ENCODE measurements at regions not wholly inside any gene's neighbourhood (a gene's known extent, or its start where the extent isn't known, plus 50 kb on each side); places are given as distances from the start of the nearest gene placed in this dataset.

DNA sequence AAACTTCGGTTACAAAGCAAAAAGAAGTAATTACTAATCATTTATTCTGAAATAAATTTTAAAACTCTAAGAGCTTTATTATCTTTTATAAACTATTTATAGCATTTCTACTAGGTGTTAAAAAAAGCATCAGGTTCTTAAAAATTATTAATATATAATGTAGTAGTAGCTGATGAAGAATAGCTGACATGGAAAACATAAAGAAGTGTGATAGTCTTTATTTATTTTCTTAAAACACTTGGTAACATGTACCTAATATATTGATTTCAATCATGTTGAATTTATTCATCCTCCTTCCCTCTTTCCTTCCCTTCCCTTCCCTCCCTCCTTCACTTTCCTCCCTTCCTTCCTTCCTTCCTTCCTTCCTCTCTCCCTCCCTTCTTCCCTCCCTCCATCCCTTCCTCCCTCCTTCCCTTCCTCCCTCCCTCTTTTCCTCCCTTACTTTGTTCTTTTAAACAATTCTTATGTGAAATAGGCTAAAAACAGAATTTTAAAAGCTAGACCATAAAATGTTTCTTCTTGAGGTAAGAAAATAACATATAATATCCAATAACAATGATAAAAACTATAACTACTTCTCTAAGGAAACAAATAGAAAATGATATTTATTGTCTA lies 913.9 kb upstream of the MAP3K7 start:
- no peak for DNase-seq (ENCODE audit: low spot score)
- H3K27ac ChIP-seq (ENCODE audit: low read depth in 1 of 2, low read length in 2 of 2): no peak overlapping the region
- H3K36me3 ChIP-seq (ENCODE audit: control insufficient read depth in 4 of 4, insufficient read depth in 3 of 4, low read depth in 1 of 4, low read length in 3 of 4): no peaks in the 10 kb centered on the region
- no peak overlapping the region for H3K9ac ChIP-seq (ENCODE audit: low read depth in 1 of 2, low read length in 2 of 2)
- no peaks in the 10 kb centered on the region for H3K4me1 ChIP-seq (ENCODE audit: control insufficient read depth in 4 of 4, insufficient read depth in 4 of 4, low read length in 3 of 4)
- 75% methylated on average over 1 of the region's 1 CpG for WGBS
- TF ChIP-seq GABPA (IDR thresholded peaks at IDR 0.05 in 1 of 2, conservative IDR thresholded peaks at IDR 0.05 in 1 of 2): no peak
- no peak for TF ChIP-seq HNF4G (IDR thresholded peaks at IDR 0.05)
- TF ChIP-seq JUND (IDR thresholded peaks at IDR 0.05): no peak
- TF ChIP-seq, protein P1, sequence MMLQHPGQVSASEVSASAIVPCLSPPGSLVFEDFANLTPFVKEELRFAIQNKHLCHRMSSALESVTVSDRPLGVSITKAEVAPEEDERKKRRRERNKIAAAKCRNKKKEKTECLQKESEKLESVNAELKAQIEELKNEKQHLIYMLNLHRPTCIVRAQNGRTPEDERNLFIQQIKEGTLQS (IDR thresholded peaks at IDR 0.05): no peak
- TF ChIP-seq NR2F2 (IDR thresholded peaks at IDR 0.05): no peak
- TF ChIP-seq EGR1 (IDR thresholded peaks at IDR 0.05; ENCODE audit: low read depth in 2 of 2): no peak
- TF ChIP-seq, protein P2, sequence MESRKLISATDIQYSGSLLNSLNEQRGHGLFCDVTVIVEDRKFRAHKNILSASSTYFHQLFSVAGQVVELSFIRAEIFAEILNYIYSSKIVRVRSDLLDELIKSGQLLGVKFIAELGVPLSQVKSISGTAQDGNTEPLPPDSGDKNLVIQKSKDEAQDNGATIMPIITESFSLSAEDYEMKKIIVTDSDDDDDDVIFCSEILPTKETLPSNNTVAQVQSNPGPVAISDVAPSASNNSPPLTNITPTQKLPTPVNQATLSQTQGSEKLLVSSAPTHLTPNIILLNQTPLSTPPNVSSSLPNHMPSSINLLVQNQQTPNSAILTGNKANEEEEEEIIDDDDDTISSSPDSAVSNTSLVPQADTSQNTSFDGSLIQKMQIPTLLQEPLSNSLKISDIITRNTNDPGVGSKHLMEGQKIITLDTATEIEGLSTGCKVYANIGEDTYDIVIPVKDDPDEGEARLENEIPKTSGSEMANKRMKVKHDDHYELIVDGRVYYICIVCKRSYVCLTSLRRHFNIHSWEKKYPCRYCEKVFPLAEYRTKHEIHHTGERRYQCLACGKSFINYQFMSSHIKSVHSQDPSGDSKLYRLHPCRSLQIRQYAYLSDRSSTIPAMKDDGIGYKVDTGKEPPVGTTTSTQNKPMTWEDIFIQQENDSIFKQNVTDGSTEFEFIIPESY (IDR thresholded peaks at IDR 0.05): no peak
- TF ChIP-seq TAF1 (conservative IDR thresholded peaks at IDR 0.05): no peak
- TF ChIP-seq, protein P3, sequence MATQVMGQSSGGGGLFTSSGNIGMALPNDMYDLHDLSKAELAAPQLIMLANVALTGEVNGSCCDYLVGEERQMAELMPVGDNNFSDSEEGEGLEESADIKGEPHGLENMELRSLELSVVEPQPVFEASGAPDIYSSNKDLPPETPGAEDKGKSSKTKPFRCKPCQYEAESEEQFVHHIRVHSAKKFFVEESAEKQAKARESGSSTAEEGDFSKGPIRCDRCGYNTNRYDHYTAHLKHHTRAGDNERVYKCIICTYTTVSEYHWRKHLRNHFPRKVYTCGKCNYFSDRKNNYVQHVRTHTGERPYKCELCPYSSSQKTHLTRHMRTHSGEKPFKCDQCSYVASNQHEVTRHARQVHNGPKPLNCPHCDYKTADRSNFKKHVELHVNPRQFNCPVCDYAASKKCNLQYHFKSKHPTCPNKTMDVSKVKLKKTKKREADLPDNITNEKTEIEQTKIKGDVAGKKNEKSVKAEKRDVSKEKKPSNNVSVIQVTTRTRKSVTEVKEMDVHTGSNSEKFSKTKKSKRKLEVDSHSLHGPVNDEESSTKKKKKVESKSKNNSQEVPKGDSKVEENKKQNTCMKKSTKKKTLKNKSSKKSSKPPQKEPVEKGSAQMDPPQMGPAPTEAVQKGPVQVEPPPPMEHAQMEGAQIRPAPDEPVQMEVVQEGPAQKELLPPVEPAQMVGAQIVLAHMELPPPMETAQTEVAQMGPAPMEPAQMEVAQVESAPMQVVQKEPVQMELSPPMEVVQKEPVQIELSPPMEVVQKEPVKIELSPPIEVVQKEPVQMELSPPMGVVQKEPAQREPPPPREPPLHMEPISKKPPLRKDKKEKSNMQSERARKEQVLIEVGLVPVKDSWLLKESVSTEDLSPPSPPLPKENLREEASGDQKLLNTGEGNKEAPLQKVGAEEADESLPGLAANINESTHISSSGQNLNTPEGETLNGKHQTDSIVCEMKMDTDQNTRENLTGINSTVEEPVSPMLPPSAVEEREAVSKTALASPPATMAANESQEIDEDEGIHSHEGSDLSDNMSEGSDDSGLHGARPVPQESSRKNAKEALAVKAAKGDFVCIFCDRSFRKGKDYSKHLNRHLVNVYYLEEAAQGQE (IDR thresholded peaks at IDR 0.05): no peak
- TF ChIP-seq RAD21 (IDR thresholded peaks at IDR 0.05): no peak
- TF ChIP-seq SP1 (IDR thresholded peaks at IDR 0.05): no peak
- no peak for TF ChIP-seq YY1 (IDR thresholded peaks at IDR 0.05)
- no peak overlapping the region for H3K4me3 ChIP-seq (ENCODE audit: low read depth in 1 of 3, low read length in 3 of 3)
- no peaks in the 10 kb centered on the region for H3K9me3 ChIP-seq (ENCODE audit: control insufficient read depth in 4 of 4, low read length in 3 of 4)
- H3K27me3 ChIP-seq (ENCODE audit: control insufficient read depth in 4 of 4, insufficient read depth in 4 of 4, low read length in 3 of 4): peaks cover 0 to 2% (median 0%) of the 10 kb centered on the region in 4 donors

DNA sequence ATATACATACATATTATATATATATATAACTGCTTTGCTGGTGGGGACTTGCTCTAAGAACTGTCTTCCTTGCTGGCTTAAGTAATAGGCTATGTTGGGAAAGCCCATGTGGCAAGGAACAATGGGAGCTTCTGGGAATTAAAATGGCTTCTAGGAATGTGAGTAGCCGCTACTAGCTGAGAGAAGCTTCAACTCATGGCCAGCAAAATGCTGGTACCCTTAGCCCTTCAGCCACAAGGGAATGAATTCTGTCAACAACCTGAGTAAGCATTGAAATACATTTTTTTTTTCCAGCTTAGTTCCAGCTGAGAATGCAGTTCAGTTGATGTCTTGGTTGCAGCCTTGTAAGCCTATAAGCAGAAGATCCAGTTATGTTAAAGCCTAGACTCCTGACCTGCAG lies 911.7 kb upstream of the MAP3K7 start:
- Histone ChIP-seq H3K9ac (ENCODE audit: low read depth in 1 of 2, low read length in 2 of 2) (no peak overlapping the region), H3K4me3 (ENCODE audit: low read depth in 1 of 3, low read length in 3 of 3) (no peak overlapping the region), H3K4me1 (ENCODE audit: control insufficient read depth in 4 of 4, insufficient read depth in 4 of 4, low read length in 3 of 4) (no peaks in the 10 kb centered on the region), H3K27ac (ENCODE audit: low read depth in 1 of 2, low read length in 2 of 2) (no peak overlapping the region), H3K27me3 (ENCODE audit: control insufficient read depth in 4 of 4, insufficient read depth in 4 of 4, low read length in 3 of 4) (peaks cover 0 to 2% (median 0%) of the 10 kb centered on the region in 4 donors), H3K9me3 (ENCODE audit: control insufficient read depth in 4 of 4, low read length in 3 of 4) (no peaks in the 10 kb centered on the region), H3K36me3 (ENCODE audit: control insufficient read depth in 4 of 4, insufficient read depth in 3 of 4, low read depth in 1 of 4, low read length in 3 of 4) (no peaks in the 10 kb centered on the region)
- TF ChIP-seq, protein P4, sequence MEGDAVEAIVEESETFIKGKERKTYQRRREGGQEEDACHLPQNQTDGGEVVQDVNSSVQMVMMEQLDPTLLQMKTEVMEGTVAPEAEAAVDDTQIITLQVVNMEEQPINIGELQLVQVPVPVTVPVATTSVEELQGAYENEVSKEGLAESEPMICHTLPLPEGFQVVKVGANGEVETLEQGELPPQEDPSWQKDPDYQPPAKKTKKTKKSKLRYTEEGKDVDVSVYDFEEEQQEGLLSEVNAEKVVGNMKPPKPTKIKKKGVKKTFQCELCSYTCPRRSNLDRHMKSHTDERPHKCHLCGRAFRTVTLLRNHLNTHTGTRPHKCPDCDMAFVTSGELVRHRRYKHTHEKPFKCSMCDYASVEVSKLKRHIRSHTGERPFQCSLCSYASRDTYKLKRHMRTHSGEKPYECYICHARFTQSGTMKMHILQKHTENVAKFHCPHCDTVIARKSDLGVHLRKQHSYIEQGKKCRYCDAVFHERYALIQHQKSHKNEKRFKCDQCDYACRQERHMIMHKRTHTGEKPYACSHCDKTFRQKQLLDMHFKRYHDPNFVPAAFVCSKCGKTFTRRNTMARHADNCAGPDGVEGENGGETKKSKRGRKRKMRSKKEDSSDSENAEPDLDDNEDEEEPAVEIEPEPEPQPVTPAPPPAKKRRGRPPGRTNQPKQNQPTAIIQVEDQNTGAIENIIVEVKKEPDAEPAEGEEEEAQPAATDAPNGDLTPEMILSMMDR (IDR thresholded peaks at IDR 0.05; ENCODE audit: low read depth, low read length, missing input control): no peak
- TF ChIP-seq TAF1 (conservative IDR thresholded peaks at IDR 0.05) (no peak), SP1 (IDR thresholded peaks at IDR 0.05) (no peak), GABPA (IDR thresholded peaks at IDR 0.05 in 1 of 2, conservative IDR thresholded peaks at IDR 0.05 in 1 of 2) (no peak), HNF4G (IDR thresholded peaks at IDR 0.05) (no peak), JUND (IDR thresholded peaks at IDR 0.05) (no peak), FOXA2 (IDR thresholded peaks at IDR 0.05) (no peak), RXRA (IDR thresholded peaks at IDR 0.05) (no peak)
- no peak for DNase-seq (ENCODE audit: low spot score)
- WGBS: 93% methylated on average over 1 of the region's 1 CpG

Data from liver (tissue), 8 donors.